ENCODE measurements at regions not wholly inside any gene's neighbourhood (a gene's known extent, or its start where the extent isn't known, plus 50 kb on each side); places are given as distances from the start of the nearest gene placed in this dataset.
A peak's percentile ranks its signal among the peaks of the same experiment; 100 is the strongest.

- Histone ChIP-seq H3K9ac (ENCODE audit: low read length) (no peak overlapping the region), H3K4me2 (ENCODE audit: low read length) (no peak overlapping the region), H3K4me1 (ENCODE audit: insufficient read depth, low read length, severe bottlenecking) (no peaks in the 10 kb centered on the region), H4K20me1 (ENCODE audit: insufficient read depth, low read length) (no peaks in the 10 kb centered on the region), H3K9me2 (ENCODE audit: low read depth, low read length) (no peaks in the 10 kb centered on the region), H3F3A (ENCODE audit: insufficient read depth, low read length) (no peaks in the 10 kb centered on the region), H2AFZ (ENCODE audit: low read length) (no peak overlapping the region), H3K79me2 (ENCODE audit: insufficient read depth, low read length) (no peaks in the 10 kb centered on the region), H3K4me3 (ENCODE audit: low read depth, low read length, poor library complexity, severe bottlenecking) (no peak overlapping the region), H3K9me3 (ENCODE audit: low read length) (no peaks in the 10 kb centered on the region), H3K27ac (ENCODE audit: low read depth, low read length, poor library complexity, severe bottlenecking) (no peak overlapping the region), H3K36me3 (ENCODE audit: insufficient read depth, low read length) (no peaks in the 10 kb centered on the region), H3K27me3 (ENCODE audit: insufficient read depth, low read length) (no peaks in the 10 kb centered on the region)
- TF ChIP-seq CTCF (IDR thresholded peaks at IDR 0.05; ENCODE audit: low read length) = no peak
- TF ChIP-seq EZH2 (IDR thresholded peaks at IDR 0.05; ENCODE audit: borderline replicate concordance, low read length) = no peak
Measured at GRCh38 chr12:127888943-127889719, 377.8 kb upstream of the TMEM132C start.

GRCh38 chr12:127893895-127894609 is 372.9 kb upstream of the TMEM132C start:
- no peaks in the 10 kb centered on the region for H3K9me3 ChIP-seq (ENCODE audit: low read length)
- H3K9me2 ChIP-seq (ENCODE audit: low read depth, low read length) = no peaks in the 10 kb centered on the region
- no peaks in the 10 kb centered on the region for H3K79me2 ChIP-seq (ENCODE audit: insufficient read depth, low read length)
- H4K20me1 ChIP-seq (ENCODE audit: insufficient read depth, low read length) = no peaks in the 10 kb centered on the region
- H3K36me3 ChIP-seq (ENCODE audit: insufficient read depth, low read length) = no peaks in the 10 kb centered on the region
- no peaks in the 10 kb centered on the region for H3F3A ChIP-seq (ENCODE audit: insufficient read depth, low read length)
- TF ChIP-seq EZH2 (IDR thresholded peaks at IDR 0.05; ENCODE audit: borderline replicate concordance, low read length) (no peak), CTCF (IDR thresholded peaks at IDR 0.05; ENCODE audit: low read length) (peak; percentile 53)
- no peak overlapping the region for H2AFZ ChIP-seq (ENCODE audit: low read length)
- no peak overlapping the region for H3K4me2 ChIP-seq (ENCODE audit: low read length)
- H3K4me3 ChIP-seq (ENCODE audit: low read depth, low read length, poor library complexity, severe bottlenecking) = no peak overlapping the region
- H3K27me3 ChIP-seq (ENCODE audit: insufficient read depth, low read length) = no peaks in the 10 kb centered on the region
- H3K4me1 ChIP-seq (ENCODE audit: insufficient read depth, low read length, severe bottlenecking) = no peaks in the 10 kb centered on the region
- no peak overlapping the region for H3K27ac ChIP-seq (ENCODE audit: low read depth, low read length, poor library complexity, severe bottlenecking)
- no peak overlapping the region for H3K9ac ChIP-seq (ENCODE audit: low read length)

GRCh38 chr12:127896661-127897060 is 370.3 kb upstream of the TMEM132C start:
- Histone ChIP-seq H3K9me2 (ENCODE audit: low read depth, low read length) (no peaks in the 10 kb centered on the region), H3K79me2 (ENCODE audit: insufficient read depth, low read length) (no peaks in the 10 kb centered on the region), H4K20me1 (ENCODE audit: insufficient read depth, low read length) (no peaks in the 10 kb centered on the region), H3K9me3 (ENCODE audit: low read length) (no peaks in the 10 kb centered on the region), H3F3A (ENCODE audit: insufficient read depth, low read length) (no peaks in the 10 kb centered on the region), H3K36me3 (ENCODE audit: insufficient read depth, low read length) (no peaks in the 10 kb centered on the region), H3K9ac (ENCODE audit: low read length) (no peak overlapping the region), H3K4me3 (ENCODE audit: low read depth, low read length, poor library complexity, severe bottlenecking) (no peak overlapping the region), H3K4me1 (ENCODE audit: insufficient read depth, low read length, severe bottlenecking) (no peaks in the 10 kb centered on the region), H3K4me2 (ENCODE audit: low read length) (no peak overlapping the region), H3K27ac (ENCODE audit: low read depth, low read length, poor library complexity, severe bottlenecking) (no peak overlapping the region), H3K27me3 (ENCODE audit: insufficient read depth, low read length) (no peaks in the 10 kb centered on the region), H2AFZ (ENCODE audit: low read length) (no peak overlapping the region)
- TF ChIP-seq CTCF (IDR thresholded peaks at IDR 0.05; ENCODE audit: low read length) (no peak), EZH2 (IDR thresholded peaks at IDR 0.05; ENCODE audit: borderline replicate concordance, low read length) (no peak)
